CD4-positive, CD25-positive, alpha-beta regulatory T cell (primary cell): ENCODE measurements at regions not wholly inside any gene's neighbourhood (a gene's known extent, or its start where the extent isn't known, plus 50 kb on each side); places are given as distances from the start of the nearest gene placed in this dataset.

Experiments
- ATAC-seq, 2 donors: fragments of 150-1000 bp; cut with Tn5 transposase; one replicate each; pipeline ENCODE4 v1.10.0; 2021; ENCODE audit warnings: low read depth in 2 of 2, moderate number of reproducible peaks in 2 of 2, moderate library complexity in 1 of 2
- DNase-seq, 3 donors: peaks; one replicate each; pipeline versions ENCODE4 v3.0.0 to v3.0.0-alpha.2; 2012 to 2022; ENCODE audit warnings: mixed read lengths in 1 of 3
- H3K27ac ChIP-seq: one replicate; pipeline ENCODE4 v1.7.0; 2013; ENCODE audit warnings: mild to moderate bottlenecking, low read length; ENCODE audit not compliant: insufficient read depth, poor library complexity, severe bottlenecking
- H3K27me3 ChIP-seq: one replicate; pipeline ENCODE4 v1.7.0; 2013; ENCODE audit warnings: low read length; ENCODE audit not compliant: control insufficient read depth, insufficient read depth
- H3K36me3 ChIP-seq: one replicate; pipeline ENCODE4 v1.7.0; 2013; ENCODE audit warnings: mild to moderate bottlenecking, low read length, moderate library complexity; ENCODE audit not compliant: control insufficient read depth, insufficient read depth
- H3K4me1 ChIP-seq: 2 replicates; pipeline ENCODE4 v1.7.0; 2013; ENCODE audit warnings: mild to moderate bottlenecking, low read length; ENCODE audit not compliant: insufficient read depth, control insufficient read depth, poor library complexity, severe bottlenecking
- H3K4me3 ChIP-seq: one replicate; pipeline ENCODE4 v1.7.0; 2013; ENCODE audit warnings: low read depth, mild to moderate bottlenecking, low read length, moderate library complexity
- H3K9me3 ChIP-seq, 2 experiments: 1 replicate in 1 of 2; 2 replicates in 1 of 2; pipeline ENCODE4 v1.7.0; 2013; ENCODE audit warnings: low read length in 2 of 2, mild to moderate bottlenecking in 1 of 2, moderate library complexity in 1 of 2; ENCODE audit not compliant: control insufficient read depth in 2 of 2
- H3K27ac Mint-ChIP-seq, 3 donors: one replicate each; pipeline ENCODE4 v1.8.0; 2020 to 2022; ENCODE audit warnings: mild to moderate bottlenecking in 3 of 3, mixed read lengths in 3 of 3, moderate library complexity in 2 of 3
- H3K27me3 Mint-ChIP-seq: one replicate; pipeline ENCODE4 v1.8.0; 2022; ENCODE audit warnings: mild to moderate bottlenecking, mixed read lengths
- H3K36me3 Mint-ChIP-seq: one replicate; pipeline ENCODE4 v1.8.0; 2020; ENCODE audit warnings: mixed read lengths
- H3K4me1 Mint-ChIP-seq, 4 donors: one replicate each; pipeline ENCODE4 v1.8.0; 2020 to 2022; ENCODE audit warnings: mixed read lengths in 4 of 4, mild to moderate bottlenecking in 1 of 4
- H3K4me3 Mint-ChIP-seq, 4 donors: one replicate each; pipeline ENCODE4 v1.8.0; 2020 to 2022; ENCODE audit warnings: mild to moderate bottlenecking in 4 of 4, mixed read lengths in 4 of 4, moderate library complexity in 3 of 4
- H3K9me3 Mint-ChIP-seq, 7 donors: one replicate each; pipeline ENCODE4 v1.8.0; 2020 to 2022; ENCODE audit warnings: mixed read lengths in 7 of 7, mild to moderate bottlenecking in 3 of 7, moderate library complexity in 2 of 7

GRCh38 chr5:1729641-1730486 is 69.8 kb downstream of the MRPL36 start:
- H3K4me1 ChIP-seq = no peaks in the 10 kb centered on the region
- peaks cover 0 to 9% (median 0%) of the 10 kb centered on the region in 4 donors for H3K4me1 Mint-ChIP-seq
- no peak overlapping the region for H3K4me3 Mint-ChIP-seq
- no peak overlapping the region for H3K4me3 ChIP-seq
- H3K27ac ChIP-seq = no peak overlapping the region
- H3K27ac Mint-ChIP-seq = no peak overlapping the region
- no peaks in the 10 kb centered on the region for H3K36me3 Mint-ChIP-seq
- ATAC-seq (no peak), DNase-seq (no peak)
- no peaks in the 10 kb centered on the region for H3K36me3 ChIP-seq
- peaks cover 0 to 2% (median 0%) of the 10 kb centered on the region in 7 donors for H3K9me3 Mint-ChIP-seq
- no peaks in the 10 kb centered on the region for H3K9me3 ChIP-seq
- no peaks in the 10 kb centered on the region for H3K27me3 ChIP-seq
- peaks cover 11% of the 10 kb centered on the region for H3K27me3 Mint-ChIP-seq

DNA sequence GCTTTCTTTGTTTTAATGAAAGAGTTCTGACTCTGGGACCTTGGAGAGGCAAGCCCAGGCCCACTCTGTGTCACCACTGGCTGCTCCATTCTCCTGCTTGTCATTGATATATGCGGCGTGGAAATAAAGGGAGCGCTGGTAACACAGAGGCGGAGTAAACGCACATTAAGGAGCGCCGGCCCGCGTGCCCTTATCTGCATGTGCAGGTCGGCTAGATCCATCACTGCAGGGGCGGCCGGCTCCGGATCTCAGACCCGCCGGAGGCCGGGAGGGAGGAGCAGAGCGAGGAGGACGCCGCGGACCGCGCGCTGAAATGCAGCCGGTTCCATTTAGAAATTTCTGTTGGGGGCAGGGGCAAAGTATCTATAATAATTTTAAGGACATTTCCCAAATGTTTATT is 70.8 kb downstream of the MRPL36 start:
- no peak for ATAC-seq
- no peaks in the 10 kb centered on the region for H3K4me1 ChIP-seq

GRCh38 chr5:1727571-1727970 is 72.1 kb downstream of the MRPL36 start:
- Mint-ChIP-seq H3K4me3 (no peak overlapping the region), H3K27ac (no peak overlapping the region), H3K9me3 (peaks cover 0 to 2% (median 0%) of the 10 kb centered on the region in 7 donors), H3K4me1 (peaks cover 0 to 14% (median 0%) of the 10 kb centered on the region in 4 donors), H3K36me3 (peaks cover 5% of the 10 kb centered on the region), H3K27me3 (peaks cover 7% of the 10 kb centered on the region)
- Histone ChIP-seq H3K27me3 (no peaks in the 10 kb centered on the region), H3K9me3 (no peaks in the 10 kb centered on the region), H3K36me3 (no peaks in the 10 kb centered on the region), H3K4me1 (no peaks in the 10 kb centered on the region), H3K4me3 (no peak overlapping the region), H3K27ac (no peak overlapping the region)
- no peak for DNase-seq
- no peak for ATAC-seq

More for the DNA sequence above, 70.8 kb downstream of the MRPL36 start:
- Histone ChIP-seq H3K36me3 (no peaks in the 10 kb centered on the region), H3K4me3 (no peak overlapping the region), H3K27ac (no peak overlapping the region), H3K27me3 (no peaks in the 10 kb centered on the region), H3K9me3 (no peaks in the 10 kb centered on the region)
- H3K4me1 Mint-ChIP-seq = peaks cover 0 to 12% (median 0%) of the 10 kb centered on the region in 4 donors
- DNase-seq = no peak
- peaks cover 0 to 2% (median 0%) of the 10 kb centered on the region in 7 donors for H3K9me3 Mint-ChIP-seq
- H3K4me3 Mint-ChIP-seq = no peak overlapping the region
- H3K27me3 Mint-ChIP-seq = peaks cover 11% of the 10 kb centered on the region
- no peak overlapping the region for H3K27ac Mint-ChIP-seq
- H3K36me3 Mint-ChIP-seq = no peaks in the 10 kb centered on the region

DNA sequence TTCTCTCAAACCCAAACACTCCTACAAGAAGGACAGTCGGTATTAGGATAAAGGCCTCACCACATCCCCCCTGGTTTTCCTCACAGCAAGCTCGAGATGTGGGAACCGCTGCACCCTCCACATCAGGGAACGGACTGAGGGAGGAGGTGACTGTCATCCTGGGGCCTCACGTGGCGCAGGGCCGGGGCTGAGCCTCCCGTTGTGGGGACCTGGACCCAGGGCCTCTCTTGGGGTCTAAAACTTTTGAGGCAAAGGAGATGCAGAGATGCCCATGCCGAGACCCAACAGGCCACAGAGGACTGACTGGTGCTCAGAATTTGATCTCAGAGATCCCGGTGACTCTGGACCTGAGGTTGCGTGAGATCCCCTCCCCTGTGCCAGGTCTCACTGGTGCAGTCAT is 72.7 kb downstream of the MRPL36 start:
- Mint-ChIP-seq H3K27me3 (peaks cover 5% of the 10 kb centered on the region), H3K4me1 (peaks cover 0 to 14% (median 0%) of the 10 kb centered on the region in 4 donors), H3K9me3 (peaks cover 0 to 2% (median 0%) of the 10 kb centered on the region in 7 donors), H3K27ac (no peak overlapping the region), H3K36me3 (peaks cover 5% of the 10 kb centered on the region), H3K4me3 (no peak overlapping the region)
- Histone ChIP-seq H3K4me1 (no peaks in the 10 kb centered on the region), H3K4me3 (no peak overlapping the region), H3K36me3 (no peaks in the 10 kb centered on the region), H3K9me3 (no peaks in the 10 kb centered on the region), H3K27me3 (no peaks in the 10 kb centered on the region), H3K27ac (no peak overlapping the region)
- no peak for ATAC-seq
- no peak for DNase-seq

- Histone ChIP-seq H3K36me3 (no peaks in the 10 kb centered on the region), H3K27me3 (no peaks in the 10 kb centered on the region), H3K9me3 (no peaks in the 10 kb centered on the region), H3K4me3 (no peak overlapping the region), H3K4me1 (no peaks in the 10 kb centered on the region), H3K27ac (no peak overlapping the region)
- Mint-ChIP-seq H3K36me3 (peaks cover 5% of the 10 kb centered on the region), H3K4me3 (peak overlapping the region in 2 of 4 donors; percentile 24 to 85), H3K4me1 (peaks cover 0 to 14% (median 0%) of the 10 kb centered on the region in 4 donors), H3K9me3 (peaks cover 0 to 2% (median 0%) of the 10 kb centered on the region in 7 donors), H3K27me3 (peaks cover under 1% of the 10 kb centered on the region), H3K27ac (no peak overlapping the region)
- ATAC-seq = no peak
- DNase-seq = no peak
These were observed 73.2 kb downstream of the MRPL36 start for GRCh38 chr5:1726469-1726865.

DNA sequence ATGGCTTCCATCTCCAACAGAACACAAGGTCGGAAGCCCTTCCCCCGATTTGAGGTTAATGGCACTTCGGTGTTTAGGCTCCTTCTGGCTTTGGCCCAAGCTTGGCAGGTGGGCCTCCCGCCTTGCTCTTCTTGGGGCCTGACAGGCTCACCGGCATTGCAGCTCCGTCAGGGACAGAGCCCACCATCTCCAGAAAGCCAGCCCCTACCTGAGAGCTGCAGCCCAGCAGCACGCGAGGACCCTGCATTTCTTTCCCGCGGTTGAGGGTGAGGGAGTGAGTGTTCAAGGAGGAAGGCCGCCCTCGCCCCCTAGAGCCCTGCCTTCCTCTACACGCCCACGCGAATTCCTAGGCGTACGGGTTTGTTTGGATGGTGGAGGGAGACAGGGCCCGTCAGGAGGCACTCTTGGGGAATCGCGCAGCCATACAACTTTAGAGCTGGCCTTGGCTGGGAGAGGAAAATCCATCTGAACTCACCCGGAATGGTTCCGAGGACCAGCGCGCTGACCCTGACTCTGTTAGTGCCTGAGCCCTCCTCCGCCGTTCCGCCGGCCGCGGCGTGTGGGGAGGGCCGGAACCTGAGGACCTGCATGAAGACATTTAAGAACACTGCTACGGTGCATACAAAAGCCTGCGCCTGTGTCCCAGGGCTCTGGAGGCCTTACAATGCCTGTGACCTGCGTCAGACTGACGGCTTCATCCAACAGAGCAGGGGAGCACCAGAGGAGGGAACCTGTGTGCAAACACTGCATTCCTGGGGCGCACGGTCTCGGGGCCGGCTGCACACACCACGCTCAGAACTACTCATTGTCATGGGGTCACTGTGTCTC is 73.8 kb downstream of the MRPL36 start:
- DNase-seq (no peak), ATAC-seq (no peak)
- Histone ChIP-seq H3K36me3 (no peaks in the 10 kb centered on the region), H3K4me3 (no peak overlapping the region), H3K27ac (no peak overlapping the region), H3K27me3 (no peaks in the 10 kb centered on the region), H3K4me1 (no peaks in the 10 kb centered on the region), H3K9me3 (no peaks in the 10 kb centered on the region)
- H3K36me3 Mint-ChIP-seq = peaks cover 5% of the 10 kb centered on the region
- H3K4me3 Mint-ChIP-seq = peak overlapping the region in 2 of 4 donors; percentile 85 to 88
- peaks cover 0 to 14% (median 0%) of the 10 kb centered on the region in 4 donors for H3K4me1 Mint-ChIP-seq
- peak overlapping the region in 1 of 3 donors; percentile 25 for H3K27ac Mint-ChIP-seq
- peaks cover 0 to 3% (median 0%) of the 10 kb centered on the region in 7 donors for H3K9me3 Mint-ChIP-seq
- peaks cover 7% of the 10 kb centered on the region for H3K27me3 Mint-ChIP-seq

DNA sequence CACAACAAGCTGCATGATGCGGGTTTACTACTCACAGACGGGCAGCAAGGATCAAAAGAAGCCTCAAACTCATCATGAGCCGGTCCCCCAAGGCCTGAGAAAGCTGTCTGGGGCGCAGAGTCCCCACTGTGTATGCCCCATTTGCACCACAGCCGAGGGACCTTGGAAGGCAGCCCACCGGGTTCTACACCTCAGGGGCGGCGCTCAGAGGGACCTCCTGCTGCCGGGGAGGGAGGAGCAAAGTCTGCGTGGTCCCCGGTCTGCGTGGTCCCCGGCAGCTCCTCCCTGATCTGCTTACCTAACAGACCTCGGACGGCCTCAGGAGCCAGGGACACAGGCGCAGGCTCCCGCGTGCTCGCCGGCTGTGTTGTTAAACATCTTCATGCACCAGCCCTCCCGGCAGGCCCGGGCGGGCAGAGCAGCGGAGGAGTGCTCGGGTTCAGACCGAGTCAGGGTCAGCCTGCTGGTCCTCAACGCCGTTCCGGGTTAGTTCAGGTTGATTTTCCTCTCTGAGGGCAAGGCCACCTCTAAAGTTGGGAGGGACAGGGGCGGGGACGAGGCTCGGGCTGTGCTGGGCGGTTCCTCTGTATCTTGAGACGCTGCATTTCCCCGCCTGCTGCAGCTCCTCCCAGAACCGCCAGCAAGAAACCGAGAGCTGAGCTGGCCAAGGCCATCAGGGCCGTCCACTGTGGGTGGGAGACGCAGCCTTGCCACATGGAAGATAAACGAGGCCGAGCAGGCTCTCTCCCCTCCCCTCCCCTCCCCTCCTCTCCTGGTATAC is 74.6 kb downstream of the MRPL36 start:
- H3K9me3 ChIP-seq = no peaks in the 10 kb centered on the region
- ATAC-seq (peak; percentile 50 to 73), DNase-seq (peak in 2 of 3 donors; percentile 28 to 66)
- Mint-ChIP-seq H3K4me3 (peak overlapping the region; percentile 73 to 88 (median 82)), H3K27me3 (peaks cover 10% of the 10 kb centered on the region), H3K4me1 (peaks cover 0 to 14% (median 0%) of the 10 kb centered on the region in 4 donors), H3K36me3 (peaks cover 5% of the 10 kb centered on the region), H3K27ac (peak overlapping the region in 2 of 3 donors; percentile 52 to 81), H3K9me3 (peaks cover 0 to 11% (median 0%) of the 10 kb centered on the region in 7 donors)
- H3K4me1 ChIP-seq = no peaks in the 10 kb centered on the region
- H3K27ac ChIP-seq = no peak overlapping the region
- peak overlapping the region; percentile 26 for H3K4me3 ChIP-seq
- H3K36me3 ChIP-seq = no peaks in the 10 kb centered on the region
- no peaks in the 10 kb centered on the region for H3K27me3 ChIP-seq
